ENCODE measurements at regions not wholly inside any gene's neighbourhood (a gene's known extent, or its start where the extent isn't known, plus 50 kb on each side); places are given as distances from the start of the nearest gene placed in this dataset.

GRCh38 chr13:106997696-106998095 lies 429.8 kb upstream of the ARGLU1 start:
- no peak for DNase-seq (ENCODE audit: low read depth in 2 of 2, low spot score in 1 of 2)

GRCh38 chr13:106996867-106997618 lies 429.1 kb upstream of the ARGLU1 start:
- DNase-seq (ENCODE audit: low read depth in 2 of 2, low spot score in 1 of 2): no peak

- no peak for DNase-seq (ENCODE audit: low read depth in 2 of 2, low spot score in 1 of 2)
Measured at GRCh38 chr13:106990594-106990993, 422.7 kb upstream of the ARGLU1 start.

- DNase-seq (ENCODE audit: low read depth in 2 of 2, low spot score in 1 of 2): no peak
Measured at GRCh38 chr13:106989876-106990275, 421.9 kb upstream of the ARGLU1 start.

DNA sequence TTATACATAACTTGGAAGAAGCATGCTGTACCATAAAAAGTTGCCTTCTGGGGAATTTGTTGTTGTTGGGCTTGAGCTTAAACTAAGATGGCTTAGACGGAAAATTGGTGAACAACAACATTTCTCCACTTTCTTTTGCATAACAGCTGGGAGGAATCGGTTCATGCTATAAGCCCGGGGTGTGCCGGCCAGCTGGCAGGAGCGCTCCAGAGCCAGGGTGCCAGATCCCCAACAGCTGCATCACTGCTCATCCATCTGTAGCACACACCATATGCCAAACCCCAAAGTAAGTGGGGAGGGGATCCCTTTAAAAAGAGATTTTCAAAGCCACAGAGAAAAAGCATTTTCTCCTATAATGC lies 419.5 kb upstream of the ARGLU1 start:
- DNase-seq (ENCODE audit: low read depth in 2 of 2, low spot score in 1 of 2): no peak

- no peak for DNase-seq (ENCODE audit: low read depth in 2 of 2, low spot score in 1 of 2)
Measured at GRCh38 chr13:106986687-106987426, 418.9 kb upstream of the ARGLU1 start.

DNA sequence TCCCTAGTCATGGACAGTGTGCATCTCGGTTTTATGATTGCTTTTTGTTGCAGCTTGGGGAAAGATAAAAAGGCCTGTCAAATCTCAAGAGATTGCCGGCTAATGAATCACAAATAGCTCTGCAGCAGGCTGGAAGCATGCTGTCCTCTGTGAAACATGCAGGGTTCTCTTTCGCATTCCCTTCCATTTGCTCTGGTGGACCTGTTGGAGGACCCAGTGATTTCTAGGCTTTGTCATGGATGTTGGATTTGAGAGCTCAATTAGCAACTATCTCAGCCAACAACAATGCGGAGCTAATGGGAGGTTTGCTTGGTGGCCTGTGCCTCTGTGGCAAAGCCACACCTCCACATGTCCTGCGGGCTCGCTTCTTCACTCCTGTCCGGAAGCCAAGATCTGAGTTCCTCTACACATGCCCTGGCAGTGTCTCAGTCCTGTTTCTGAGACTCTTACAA lies 418.1 kb upstream of the ARGLU1 start:
- no peak for DNase-seq (ENCODE audit: low read depth in 2 of 2, low spot score in 1 of 2)

GRCh38 chr13:106985481-106985880 lies 417.5 kb upstream of the ARGLU1 start:
- no peak for DNase-seq (ENCODE audit: low read depth in 2 of 2, low spot score in 1 of 2)

- no peak for DNase-seq (ENCODE audit: low read depth in 2 of 2, low spot score in 1 of 2)
Measured at GRCh38 chr13:106981051-106981450, 413.1 kb upstream of the ARGLU1 start.

DNA sequence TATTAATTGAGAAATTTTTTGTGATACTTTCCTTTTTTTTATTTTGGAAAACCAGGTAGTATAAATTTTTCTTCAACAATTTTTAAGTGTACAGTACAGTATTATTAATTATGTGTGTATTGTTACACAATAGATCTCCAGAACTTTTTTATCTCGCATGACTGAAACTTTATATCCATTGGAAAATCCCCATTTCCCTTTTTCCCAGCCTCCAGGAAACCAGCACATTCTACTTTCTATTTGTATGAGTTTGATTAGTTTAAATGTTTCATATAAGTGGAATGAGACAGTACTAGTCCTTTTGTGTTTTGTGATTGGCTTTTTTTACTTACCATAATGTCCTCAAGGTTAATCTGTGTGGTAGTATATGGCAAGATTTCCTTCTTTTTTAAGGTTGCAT lies 399.5 kb upstream of the ARGLU1 start:
- no peak for DNase-seq (ENCODE audit: low read depth in 2 of 2, low spot score in 1 of 2)

DNA sequence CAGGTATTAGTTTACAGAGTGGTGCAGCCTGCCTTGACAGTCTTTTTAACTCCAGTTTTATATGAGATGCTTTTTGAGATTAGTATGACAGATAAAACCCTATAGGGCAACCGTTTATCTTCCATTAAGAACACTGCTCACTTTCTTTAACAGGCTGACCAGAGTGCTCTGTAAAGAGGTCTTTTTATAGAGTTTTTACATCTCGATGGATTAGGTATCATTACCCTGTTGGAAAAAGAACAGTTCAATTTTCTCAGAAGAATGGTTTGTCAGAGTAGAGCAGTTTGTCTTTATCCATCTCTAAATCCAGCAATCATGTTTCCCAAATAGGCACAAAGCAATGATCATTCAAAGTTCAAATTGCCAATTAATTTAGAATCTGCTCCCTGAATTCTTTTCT lies 395.2 kb upstream of the ARGLU1 start:
- DNase-seq (ENCODE audit: low read depth in 2 of 2, low spot score in 1 of 2): no peak

DNA sequence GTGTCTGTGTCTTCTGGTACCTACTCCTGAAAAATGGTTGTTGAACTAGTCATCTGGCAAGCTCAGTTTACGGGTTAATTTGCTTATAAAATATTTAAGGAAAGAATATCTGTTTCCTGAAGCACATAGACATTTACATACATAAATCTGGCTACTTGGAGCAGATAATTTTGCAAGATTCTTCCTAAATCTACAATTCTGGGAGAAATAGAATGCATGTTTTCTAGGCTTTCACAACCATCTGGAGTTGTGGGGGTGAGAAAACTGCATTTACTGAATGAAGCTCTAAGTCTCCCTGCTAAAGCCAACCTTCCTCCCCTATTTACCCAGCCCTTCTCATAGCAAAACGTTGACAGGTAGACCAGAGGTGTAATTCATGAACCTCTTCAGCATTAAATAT lies 393.7 kb upstream of the ARGLU1 start:
- no peak for DNase-seq (ENCODE audit: low read depth in 2 of 2, low spot score in 1 of 2)

GRCh38 chr13:106961216-106961615 lies 393.3 kb upstream of the ARGLU1 start:
- DNase-seq (ENCODE audit: low read depth in 2 of 2, low spot score in 1 of 2): no peak

DNA sequence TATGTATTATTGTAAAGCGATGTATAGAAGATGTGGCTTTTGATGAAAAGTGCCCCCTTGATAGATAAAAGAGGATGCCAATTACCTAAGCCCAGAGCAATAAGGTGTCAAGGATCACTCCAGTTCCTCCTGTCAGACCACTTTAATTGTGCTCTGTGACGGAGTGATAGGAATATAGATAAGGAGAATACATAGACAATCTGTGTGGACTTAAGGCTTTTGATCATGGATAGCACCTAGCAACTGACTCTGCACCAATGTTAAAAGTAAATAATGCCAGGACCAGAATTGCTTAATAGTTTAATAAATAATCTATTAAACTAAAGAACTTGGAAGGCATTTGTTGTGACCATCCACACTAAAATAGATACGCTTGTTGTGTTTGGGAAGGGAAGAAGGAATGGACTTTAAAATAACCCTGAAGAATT lies 390.7 kb upstream of the ARGLU1 start:
- DNase-seq (ENCODE audit: low read depth in 2 of 2, low spot score in 1 of 2): no peak

DNA sequence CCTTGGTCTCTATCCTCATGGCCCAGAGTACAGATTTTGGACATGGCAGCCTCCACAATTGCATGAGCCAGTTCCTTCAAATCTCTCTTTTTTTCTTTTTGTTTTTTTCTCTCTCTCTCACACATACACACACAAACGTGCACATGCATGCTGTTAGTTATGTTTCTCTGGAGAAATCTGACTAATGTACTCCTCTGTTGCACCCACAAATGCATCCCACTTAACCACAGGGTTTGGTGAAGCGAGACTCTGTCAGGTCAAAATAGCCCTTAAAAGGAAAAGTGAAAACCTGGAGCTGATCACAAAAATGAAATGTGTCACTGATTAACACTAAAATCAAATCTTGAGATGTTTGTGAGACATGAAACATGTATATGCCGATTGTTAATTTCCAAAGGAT lies 374.6 kb upstream of the ARGLU1 start:
- DNase-seq (ENCODE audit: low read depth in 2 of 2, low spot score in 1 of 2): no peak

- no peak for DNase-seq (ENCODE audit: low read depth in 2 of 2, low spot score in 1 of 2)
Measured at GRCh38 chr13:106941779-106942178, 373.8 kb upstream of the ARGLU1 start.

GRCh38 chr13:106927421-106927820 lies 359.5 kb upstream of the ARGLU1 start:
- DNase-seq (ENCODE audit: low read depth in 2 of 2, low spot score in 1 of 2): no peak

DNA sequence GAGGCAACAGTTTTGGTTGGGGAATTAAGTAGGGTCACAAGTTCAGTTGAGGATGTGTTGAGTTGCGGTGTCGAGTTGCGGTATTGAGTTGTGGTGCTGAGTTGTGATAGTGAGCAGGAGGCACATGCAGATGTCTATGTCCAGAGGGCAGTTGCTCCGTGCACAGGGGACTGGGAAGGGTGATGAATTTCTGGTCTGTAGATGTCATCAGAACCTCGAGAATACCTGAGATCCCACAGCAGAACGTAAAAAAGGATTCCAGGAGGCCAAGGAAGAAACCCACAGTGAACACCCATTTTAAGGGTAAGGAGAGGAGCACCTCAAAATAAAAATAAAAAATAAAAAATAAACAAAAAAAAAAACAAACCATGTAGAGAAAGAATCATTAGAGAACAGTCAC lies 354.4 kb upstream of the ARGLU1 start:
- no peak for DNase-seq (ENCODE audit: low read depth in 2 of 2, low spot score in 1 of 2)

- DNase-seq (ENCODE audit: low read depth in 2 of 2, low spot score in 1 of 2): no peak
Measured at GRCh38 chr13:106919638-106920037, 351.7 kb upstream of the ARGLU1 start.

DNA sequence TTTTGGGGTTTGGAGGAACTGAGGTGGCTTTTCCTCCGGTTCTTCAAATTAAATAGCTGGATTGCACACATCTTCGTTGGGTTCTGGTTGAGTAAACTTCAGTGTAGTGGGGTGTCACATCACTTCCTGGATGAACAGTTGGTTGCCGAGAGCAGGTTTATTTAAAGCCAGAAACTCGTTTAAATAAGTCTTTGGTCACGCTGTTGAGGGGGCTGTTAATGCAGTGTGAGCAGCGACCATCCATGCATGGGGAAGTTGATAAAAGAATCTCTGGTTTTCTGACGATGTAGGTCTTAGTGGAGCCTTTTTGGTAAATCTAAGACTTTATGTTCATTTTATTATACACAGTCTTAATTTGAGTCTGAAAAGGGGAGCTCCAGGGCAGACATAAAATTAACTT lies 351.2 kb upstream of the ARGLU1 start:
- DNase-seq (ENCODE audit: low read depth in 2 of 2, low spot score in 1 of 2): no peak

GRCh38 chr13:106918557-106918860 lies 350.6 kb upstream of the ARGLU1 start:
- DNase-seq (ENCODE audit: low read depth in 2 of 2, low spot score in 1 of 2): no peak

GRCh38 chr13:106917673-106918556 lies 350.0 kb upstream of the ARGLU1 start:
- peak; percentile 18 to 31 for DNase-seq (ENCODE audit: low read depth in 2 of 2, low spot score in 1 of 2)
